ENCODE measurements at regions not wholly inside any gene's neighbourhood (a gene's known extent, or its start where the extent isn't known, plus 50 kb on each side); places are given as distances from the start of the nearest gene placed in this dataset.
"Not testable (repeated sequence)": the region's sequence is repeated elsewhere in the genome, so short reads cannot be mapped to it uniquely, and the experiment has no call there.

DNA sequence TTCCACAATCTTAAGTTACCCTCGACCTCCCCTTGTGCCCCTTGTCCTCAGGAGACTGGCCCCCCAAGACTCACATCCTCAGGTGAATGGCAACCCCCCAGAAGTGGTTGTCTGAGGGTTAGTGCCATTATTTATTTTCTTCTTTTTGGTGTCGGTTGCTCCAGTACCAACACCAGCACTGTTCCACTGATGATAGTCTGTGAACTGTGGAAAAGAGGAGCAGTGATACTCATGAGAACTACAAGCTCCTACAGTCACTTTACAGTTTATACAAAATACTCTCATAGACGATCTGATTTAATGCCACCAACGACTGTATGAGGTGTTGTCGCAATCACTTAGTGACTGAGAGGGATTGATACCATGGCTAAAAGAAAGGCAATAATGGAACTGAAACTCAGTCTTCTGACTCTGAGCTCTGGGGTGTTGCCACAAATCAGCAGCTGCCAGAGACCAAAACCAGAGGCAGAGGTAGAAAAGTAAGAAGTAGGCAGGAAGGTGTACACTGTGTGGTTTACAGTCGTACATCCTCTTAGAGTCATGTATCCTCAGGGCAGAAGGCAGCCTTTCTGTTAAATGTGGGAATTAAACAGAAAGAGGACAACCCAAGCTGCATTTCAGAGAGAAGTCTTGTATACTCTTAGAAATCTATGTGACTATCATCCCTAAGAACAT, 90.8 kb upstream of the ADCY2 start:
- TF ChIP-seq IRF2 (CRISPR knock-in tag; IDR thresholded peaks at IDR 0.05; ENCODE audit: borderline replicate concordance, low read depth); FOXP1 (CRISPR knock-in tag; IDR thresholded peaks at IDR 0.05; ENCODE audit: borderline replicate concordance); SMAD3 (CRISPR knock-in tag; IDR thresholded peaks at IDR 0.05; ENCODE audit: borderline replicate concordance); CBFB (CRISPR knock-in tag; IDR thresholded peaks at IDR 0.05; ENCODE audit: low read depth); ZBTB21 (CRISPR knock-in tag; IDR thresholded peaks at IDR 0.05; ENCODE audit: borderline replicate concordance); OVOL2 (CRISPR knock-in tag; IDR thresholded peaks at IDR 0.05; ENCODE audit: borderline replicate concordance): not testable (repeated sequence)
- TF ChIP-seq, protein P1, sequence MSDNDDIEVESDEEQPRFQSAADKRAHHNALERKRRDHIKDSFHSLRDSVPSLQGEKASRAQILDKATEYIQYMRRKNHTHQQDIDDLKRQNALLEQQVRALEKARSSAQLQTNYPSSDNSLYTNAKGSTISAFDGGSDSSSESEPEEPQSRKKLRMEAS (CRISPR knock-in tag; IDR thresholded peaks at IDR 0.05) = not testable (repeated sequence)
- TF ChIP-seq, protein P2, sequence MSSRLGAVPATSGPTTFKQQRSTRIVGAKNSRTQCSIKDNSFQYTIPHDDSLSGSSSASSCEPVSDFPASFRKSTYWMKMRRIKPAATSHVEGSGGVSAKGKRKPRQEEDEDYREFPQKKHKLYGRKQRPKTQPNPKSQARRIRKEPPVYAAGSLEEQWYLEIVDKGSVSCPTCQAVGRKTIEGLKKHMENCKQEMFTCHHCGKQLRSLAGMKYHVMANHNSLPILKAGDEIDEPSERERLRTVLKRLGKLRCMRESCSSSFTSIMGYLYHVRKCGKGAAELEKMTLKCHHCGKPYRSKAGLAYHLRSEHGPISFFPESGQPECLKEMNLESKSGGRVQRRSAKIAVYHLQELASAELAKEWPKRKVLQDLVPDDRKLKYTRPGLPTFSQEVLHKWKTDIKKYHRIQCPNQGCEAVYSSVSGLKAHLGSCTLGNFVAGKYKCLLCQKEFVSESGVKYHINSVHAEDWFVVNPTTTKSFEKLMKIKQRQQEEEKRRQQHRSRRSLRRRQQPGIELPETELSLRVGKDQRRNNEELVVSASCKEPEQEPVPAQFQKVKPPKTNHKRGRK (CRISPR knock-in tag; IDR thresholded peaks at IDR 0.05; ENCODE audit: borderline replicate concordance) = not testable (repeated sequence)
- TF ChIP-seq, protein P3, sequence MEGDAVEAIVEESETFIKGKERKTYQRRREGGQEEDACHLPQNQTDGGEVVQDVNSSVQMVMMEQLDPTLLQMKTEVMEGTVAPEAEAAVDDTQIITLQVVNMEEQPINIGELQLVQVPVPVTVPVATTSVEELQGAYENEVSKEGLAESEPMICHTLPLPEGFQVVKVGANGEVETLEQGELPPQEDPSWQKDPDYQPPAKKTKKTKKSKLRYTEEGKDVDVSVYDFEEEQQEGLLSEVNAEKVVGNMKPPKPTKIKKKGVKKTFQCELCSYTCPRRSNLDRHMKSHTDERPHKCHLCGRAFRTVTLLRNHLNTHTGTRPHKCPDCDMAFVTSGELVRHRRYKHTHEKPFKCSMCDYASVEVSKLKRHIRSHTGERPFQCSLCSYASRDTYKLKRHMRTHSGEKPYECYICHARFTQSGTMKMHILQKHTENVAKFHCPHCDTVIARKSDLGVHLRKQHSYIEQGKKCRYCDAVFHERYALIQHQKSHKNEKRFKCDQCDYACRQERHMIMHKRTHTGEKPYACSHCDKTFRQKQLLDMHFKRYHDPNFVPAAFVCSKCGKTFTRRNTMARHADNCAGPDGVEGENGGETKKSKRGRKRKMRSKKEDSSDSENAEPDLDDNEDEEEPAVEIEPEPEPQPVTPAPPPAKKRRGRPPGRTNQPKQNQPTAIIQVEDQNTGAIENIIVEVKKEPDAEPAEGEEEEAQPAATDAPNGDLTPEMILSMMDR (IDR thresholded peaks at IDR 0.05) = not testable (repeated sequence)
